Fibroblast of lung (primary cell): ENCODE measurements at regions not wholly inside any gene's neighbourhood (a gene's known extent, or its start where the extent isn't known, plus 50 kb on each side); places are given as distances from the start of the nearest gene placed in this dataset.
A peak's percentile ranks its signal among the peaks of the same experiment; 100 is the strongest.

Experiments used
- DNase-seq, 2 donors: peaks; one replicate each; pipeline versions ENCODE4 v3.0.0 to v3.0.0-alpha.2; 2010; ENCODE audit warnings: low read depth in 2 of 2
- H2AFZ ChIP-seq: 2 replicates; pipeline ENCODE4 v1.5.1; 2012; ENCODE audit warnings: low read length, control low read depth, inconsistent platforms
- H3K27ac ChIP-seq: 2 replicates; pipeline ENCODE4 v1.5.1; 2011; ENCODE audit warnings: low read length, control low read depth; ENCODE audit not compliant: insufficient read depth
- H3K27me3 ChIP-seq: 2 replicates; pipeline ENCODE4 v1.5.1; 2011; ENCODE audit warnings: mild to moderate bottlenecking, low read length; ENCODE audit not compliant: control insufficient read depth, insufficient read depth
- H3K36me3 ChIP-seq: 2 replicates; pipeline ENCODE4 v1.5.1; 2011; ENCODE audit warnings: low read length; ENCODE audit not compliant: control insufficient read depth, insufficient read depth
- H3K4me1 ChIP-seq: 2 replicates; pipeline ENCODE4 v1.5.1; 2011; ENCODE audit warnings: low read length; ENCODE audit not compliant: control insufficient read depth, insufficient read depth; ENCODE audit errors: extremely low read depth
- H3K4me2 ChIP-seq: 2 replicates; pipeline ENCODE4 v1.5.1; 2011; ENCODE audit warnings: low read length, control low read depth; ENCODE audit not compliant: insufficient read depth; ENCODE audit errors: extremely low read depth
- H3K4me3 ChIP-seq, 4 experiments: fragments of 200-600 bp in 1 of 4; sonication (generic) in 1 of 4; replicated peaks in 1 of 4; 2 replicates each; pipeline ENCODE4 v1.5.1; 2011 to 2016; ENCODE audit warnings: low read length in 4 of 4, low read depth in 3 of 4, mild to moderate bottlenecking in 3 of 4, control low read depth in 2 of 4, inconsistent platforms in 1 of 4, mixed read lengths in 1 of 4; ENCODE audit not compliant: insufficient read depth in 1 of 4; ENCODE audit errors: control extremely low read depth in 1 of 4
- H3K79me2 ChIP-seq: 2 replicates; pipeline ENCODE4 v1.5.1; 2012; ENCODE audit warnings: mild to moderate bottlenecking, low read length, inconsistent platforms; ENCODE audit not compliant: control insufficient read depth, insufficient read depth
- H3K9ac ChIP-seq: 2 replicates; pipeline ENCODE4 v1.5.1; 2011; ENCODE audit warnings: mild to moderate bottlenecking, low read length, control low read depth; ENCODE audit not compliant: insufficient read depth
- H3K9me3 ChIP-seq: 2 replicates; pipeline ENCODE4 v1.5.1; 2012; ENCODE audit warnings: low read depth, low read length; ENCODE audit not compliant: control insufficient read depth, insufficient read depth
- H4K20me1 ChIP-seq: 2 replicates; pipeline ENCODE4 v1.5.1; 2011; ENCODE audit warnings: low read length; ENCODE audit not compliant: control insufficient read depth, insufficient read depth; ENCODE audit errors: extremely low read depth
- CTCF ChIP-seq, 2 donors: IDR thresholded peaks in 1 of 2; conservative IDR thresholded peaks in 1 of 2; 1 replicate in 1 of 2; 2 replicates in 1 of 2; pipeline ENCODE4 v1.5.1; 2011 to 2012; ENCODE audit warnings: low read length in 2 of 2, control low read depth in 1 of 2, inconsistent platforms in 1 of 2, low read depth in 1 of 2, mild to moderate bottlenecking in 1 of 2
- EZH2 ChIP-seq: IDR thresholded peaks from 2 replicates; pipeline ENCODE4 v1.5.1; 2012; ENCODE audit warnings: low read length, control low read depth, mild to moderate bottlenecking; ENCODE audit errors: missing control alignments

- Histone ChIP-seq H3K4me1 (peaks cover 12% of the 10 kb centered on the region), H3K27ac (peak overlapping the region; percentile 45), H3K36me3 (no peaks in the 10 kb centered on the region), H4K20me1 (no peaks in the 10 kb centered on the region), H2AFZ (no peak overlapping the region), H3K9ac (no peak overlapping the region), H3K4me2 (no peak overlapping the region), H3K27me3 (no peaks in the 10 kb centered on the region), H3K4me3 (no peak overlapping the region), H3K9me3 (no peaks in the 10 kb centered on the region), H3K79me2 (no peaks in the 10 kb centered on the region)
- DNase-seq, result peak in 1 of 2 donors; percentile 39
- TF ChIP-seq CTCF (conservative IDR thresholded peaks at IDR 0.05 in 1 of 2, IDR thresholded peaks at IDR 0.05 in 1 of 2; ENCODE audit: low read depth in 1 of 2, low read length in 2 of 2) (no peak), EZH2 (no peak)
These were observed 362.5 kb upstream of the TNP1 start for GRCh38 chr2:217222309-217222910.

GRCh38 chr2:217220228-217221013, 360.6 kb upstream of the TNP1 start:
- no peaks in the 10 kb centered on the region for H3K79me2 ChIP-seq
- no peak for TF ChIP-seq EZH2
- TF ChIP-seq CTCF (conservative IDR thresholded peaks at IDR 0.05 in 1 of 2, IDR thresholded peaks at IDR 0.05 in 1 of 2; ENCODE audit: low read depth in 1 of 2, low read length in 2 of 2), result no peak
- no peaks in the 10 kb centered on the region for H4K20me1 ChIP-seq
- peak; percentile 33 to 64 for DNase-seq
- H3K4me3 ChIP-seq, result no peak overlapping the region
- no peak overlapping the region for H3K4me2 ChIP-seq
- H3K9ac ChIP-seq, result no peak overlapping the region
- no peaks in the 10 kb centered on the region for H3K27me3 ChIP-seq
- peaks cover 14% of the 10 kb centered on the region for H3K4me1 ChIP-seq
- no peaks in the 10 kb centered on the region for H3K36me3 ChIP-seq
- H3K27ac ChIP-seq, result no peak overlapping the region
- no peak overlapping the region for H2AFZ ChIP-seq
- H3K9me3 ChIP-seq, result no peaks in the 10 kb centered on the region

GRCh38 chr2:217219164-217219520, 359.3 kb upstream of the TNP1 start:
- Histone ChIP-seq H3K9ac (no peak overlapping the region), H3K4me1 (peaks cover 11% of the 10 kb centered on the region), H3K36me3 (no peaks in the 10 kb centered on the region), H3K9me3 (no peaks in the 10 kb centered on the region), H3K79me2 (no peaks in the 10 kb centered on the region), H3K4me2 (no peak overlapping the region), H4K20me1 (no peaks in the 10 kb centered on the region), H3K27ac (no peak overlapping the region), H2AFZ (no peak overlapping the region), H3K27me3 (no peaks in the 10 kb centered on the region), H3K4me3 (no peak overlapping the region)
- TF ChIP-seq EZH2, result no peak
- TF ChIP-seq CTCF (conservative IDR thresholded peaks at IDR 0.05 in 1 of 2, IDR thresholded peaks at IDR 0.05 in 1 of 2; ENCODE audit: low read depth in 1 of 2, low read length in 2 of 2), result no peak
- DNase-seq, result no peak
